Gastrocnemius medialis (tissue), 4 donors: ENCODE measurements at regions not wholly inside any gene's neighbourhood (a gene's known extent, or its start where the extent isn't known, plus 50 kb on each side); places are given as distances from the start of the nearest gene placed in this dataset.

Experiments
- ATAC-seq, 2 donors: fragments of 150-250 bp; one replicate each; pipeline ENCODE4 v1.9.1; 2016
- DNase-seq, 2 donors: peaks; one replicate each; pipeline ENCODE4 v3.0.0-alpha.2; 2019
- H3K27ac ChIP-seq, 4 donors: fragments of 200-600 bp; sonication (generic); 1 replicate in 1 of 4; 2 replicates in 3 of 4; pipeline ENCODE4 v1.5.1; 2016 to 2018; ENCODE audit warnings: mild to moderate bottlenecking in 2 of 4, moderate library complexity in 1 of 4
- H3K27me3 ChIP-seq, 3 donors: fragments of 200-600 bp; sonication (generic) in 2 of 3; 1 replicate in 1 of 3; 2 replicates in 2 of 3; pipeline versions ENCODE4 v1.5.1 to v1.6.0; 2016 to 2019; ENCODE audit warnings: mild to moderate bottlenecking in 1 of 3, moderate library complexity in 1 of 3
- H3K36me3 ChIP-seq, 2 donors: fragments of 200-600 bp; sonication (generic) in 1 of 2; one replicate each; pipeline ENCODE4 v1.5.1; 2017 to 2018
- H3K4me1 ChIP-seq, 2 donors: fragments of 200-600 bp; sonication (generic) in 1 of 2; one replicate each; pipeline ENCODE4 v1.5.1; 2016 to 2017; ENCODE audit warnings: mild to moderate bottlenecking in 2 of 2
- H3K4me3 ChIP-seq, 4 donors: fragments of 200-600 bp; sonication (generic) in 3 of 4; 1 replicate in 1 of 4; 2 replicates in 3 of 4; pipeline ENCODE4 v1.5.1; 2016 to 2019; ENCODE audit warnings: mild to moderate bottlenecking in 2 of 4
- H3K9me3 ChIP-seq, 3 donors: fragments of 200-600 bp; sonication (generic) in 2 of 3; 1 replicate in 1 of 3; 2 replicates in 2 of 3; pipeline ENCODE4 v1.5.1; 2016 to 2019
- POLR2A ChIP-seq, 2 donors: fragments of 450-650 bp; IDR thresholded peaks; one replicate each; pipeline ENCODE4 v1.6.1; 2017; ENCODE audit warnings: antibody characterized with exemption in 2 of 2, mild to moderate bottlenecking in 2 of 2, moderate library complexity in 2 of 2
- in situ Hi-C, 4 donors: fragments of 200-750 bp; cut with MboI; loops; one replicate each; pipeline versions ENCODE4 v1.15.0 to v1.8.0; 2017; ENCODE audit warnings: low sequenced_read_pairs in 4 of 4
- intact Hi-C: fragments of 100-400 bp; cut with DNase I; formaldehyde crosslinking; loops from one replicate; pipeline ENCODE4 v1.15.1; 2023; ENCODE audit warnings: low total_unique reads
- TF ChIP-seq, protein P1 (sequence below), 5 experiments: fragments of 450-650 bp in 3 of 5; fragments of 200-600 bp in 2 of 5; sonication (generic) in 2 of 5; IDR thresholded peaks in 4 of 5; conservative IDR thresholded peaks in 1 of 5; 1 replicate in 4 of 5; 2 replicates in 1 of 5; pipeline ENCODE4 v1.5.1; 2016 to 2019; ENCODE audit warnings: antibody characterized with exemption in 5 of 5, mild to moderate bottlenecking in 3 of 5, moderate library complexity in 3 of 5

- ATAC-seq (no peak), DNase-seq (no peak)
- H3K9me3 ChIP-seq = no peaks in the 10 kb centered on the region
- H3K4me3 ChIP-seq = no peak overlapping the region
- no peaks in the 10 kb centered on the region for H3K36me3 ChIP-seq
- H3K27ac ChIP-seq = no peak overlapping the region
- no peaks in the 10 kb centered on the region for H3K27me3 ChIP-seq
- in situ Hi-C loops (no loop called here), intact Hi-C loops (no loop called here)
- no peak for TF ChIP-seq POLR2A (IDR thresholded peaks at IDR 0.05)
- TF ChIP-seq, protein P1, sequence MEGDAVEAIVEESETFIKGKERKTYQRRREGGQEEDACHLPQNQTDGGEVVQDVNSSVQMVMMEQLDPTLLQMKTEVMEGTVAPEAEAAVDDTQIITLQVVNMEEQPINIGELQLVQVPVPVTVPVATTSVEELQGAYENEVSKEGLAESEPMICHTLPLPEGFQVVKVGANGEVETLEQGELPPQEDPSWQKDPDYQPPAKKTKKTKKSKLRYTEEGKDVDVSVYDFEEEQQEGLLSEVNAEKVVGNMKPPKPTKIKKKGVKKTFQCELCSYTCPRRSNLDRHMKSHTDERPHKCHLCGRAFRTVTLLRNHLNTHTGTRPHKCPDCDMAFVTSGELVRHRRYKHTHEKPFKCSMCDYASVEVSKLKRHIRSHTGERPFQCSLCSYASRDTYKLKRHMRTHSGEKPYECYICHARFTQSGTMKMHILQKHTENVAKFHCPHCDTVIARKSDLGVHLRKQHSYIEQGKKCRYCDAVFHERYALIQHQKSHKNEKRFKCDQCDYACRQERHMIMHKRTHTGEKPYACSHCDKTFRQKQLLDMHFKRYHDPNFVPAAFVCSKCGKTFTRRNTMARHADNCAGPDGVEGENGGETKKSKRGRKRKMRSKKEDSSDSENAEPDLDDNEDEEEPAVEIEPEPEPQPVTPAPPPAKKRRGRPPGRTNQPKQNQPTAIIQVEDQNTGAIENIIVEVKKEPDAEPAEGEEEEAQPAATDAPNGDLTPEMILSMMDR (IDR thresholded peaks at IDR 0.05 in 4 of 5, conservative IDR thresholded peaks at IDR 0.05 in 1 of 5) = no peak
- no peaks in the 10 kb centered on the region for H3K4me1 ChIP-seq
Measured at GRCh38 chr14:101446387-101446969, 114.8 kb upstream of the DIO3 start.

DNA sequence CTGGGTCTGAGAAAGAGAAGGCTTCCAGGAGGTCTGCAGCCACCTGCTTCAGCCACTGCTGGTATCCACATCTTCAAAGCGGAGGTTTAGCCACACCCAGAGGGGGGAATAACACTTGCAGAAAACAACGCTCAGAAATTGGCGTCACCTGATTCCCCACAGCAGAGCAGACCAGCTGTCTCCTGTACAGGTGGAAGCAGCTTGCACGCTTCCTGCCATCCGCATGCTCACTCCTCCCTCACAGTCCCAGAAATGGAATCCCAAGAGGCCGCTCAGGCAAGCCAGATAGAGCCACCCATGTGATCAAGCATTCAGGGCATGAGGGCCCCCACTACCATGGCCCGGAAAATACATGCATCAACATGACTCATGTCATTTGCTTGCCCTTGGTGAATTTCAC is 112.2 kb upstream of the DIO3 start:
- in situ Hi-C loops (no loop called here), intact Hi-C loops (no loop called here)
- no peaks in the 10 kb centered on the region for H3K36me3 ChIP-seq
- H3K27ac ChIP-seq = no peak overlapping the region
- H3K4me3 ChIP-seq = no peak overlapping the region
- ATAC-seq = no peak
- H3K27me3 ChIP-seq = no peaks in the 10 kb centered on the region
- DNase-seq = no peak
- no peaks in the 10 kb centered on the region for H3K9me3 ChIP-seq
- no peaks in the 10 kb centered on the region for H3K4me1 ChIP-seq
- TF ChIP-seq, protein P1 (IDR thresholded peaks at IDR 0.05 in 4 of 5, conservative IDR thresholded peaks at IDR 0.05 in 1 of 5) = no peak
- no peak for TF ChIP-seq POLR2A (IDR thresholded peaks at IDR 0.05)

GRCh38 chr14:101451166-101451565 is 110.1 kb upstream of the DIO3 start:
- peaks cover 0 to 7% (median 3%) of the 10 kb centered on the region in 3 donors for H3K27me3 ChIP-seq
- in situ Hi-C loops = no loop called here

GRCh38 chr14:101453225-101453624 is 108.1 kb upstream of the DIO3 start:
- no peaks in the 10 kb centered on the region for H3K36me3 ChIP-seq
- no peaks in the 10 kb centered on the region for H3K4me1 ChIP-seq
- H3K27me3 ChIP-seq = peaks cover 6 to 19% (median 17%) of the 10 kb centered on the region in 3 donors
- no peak for DNase-seq
- intact Hi-C loops = no loop called here
- no peak overlapping the region for H3K27ac ChIP-seq
- no peak overlapping the region for H3K4me3 ChIP-seq
- ATAC-seq = no peak
- no peak for TF ChIP-seq POLR2A (IDR thresholded peaks at IDR 0.05)
- TF ChIP-seq, protein P1 (IDR thresholded peaks at IDR 0.05 in 4 of 5, conservative IDR thresholded peaks at IDR 0.05 in 1 of 5) = no peak
- in situ Hi-C loops = no loop called here
- no peaks in the 10 kb centered on the region for H3K9me3 ChIP-seq

More at GRCh38 chr14:101451166-101451565, 110.1 kb upstream of the DIO3 start:
- ATAC-seq = no peak
- no peak overlapping the region for H3K27ac ChIP-seq
- DNase-seq = no peak
- H3K4me3 ChIP-seq = no peak overlapping the region
- TF ChIP-seq POLR2A (IDR thresholded peaks at IDR 0.05) = no peak
- TF ChIP-seq, protein P1 (IDR thresholded peaks at IDR 0.05 in 4 of 5, conservative IDR thresholded peaks at IDR 0.05 in 1 of 5) = no peak
- H3K36me3 ChIP-seq = no peaks in the 10 kb centered on the region
- no peaks in the 10 kb centered on the region for H3K9me3 ChIP-seq
- intact Hi-C loops = no loop called here
- H3K4me1 ChIP-seq = no peaks in the 10 kb centered on the region

GRCh38 chr14:101454229-101454628 is 107.1 kb upstream of the DIO3 start:
- ATAC-seq (no peak), DNase-seq (no peak)
- Histone ChIP-seq H3K27ac (no peak overlapping the region), H3K36me3 (no peaks in the 10 kb centered on the region), H3K4me3 (no peak overlapping the region), H3K27me3 (peaks cover 15 to 27% (median 26%) of the 10 kb centered on the region in 3 donors), H3K9me3 (no peaks in the 10 kb centered on the region), H3K4me1 (no peaks in the 10 kb centered on the region)
- TF ChIP-seq, protein P1 (IDR thresholded peaks at IDR 0.05 in 4 of 5, conservative IDR thresholded peaks at IDR 0.05 in 1 of 5) = no peak
- no peak for TF ChIP-seq POLR2A (IDR thresholded peaks at IDR 0.05)
- intact Hi-C loops (no loop called here), in situ Hi-C loops (no loop called here)
